ENCODE measurements at regions not wholly inside any gene's neighbourhood (a gene's known extent, or its start where the extent isn't known, plus 50 kb on each side); places are given as distances from the start of the nearest gene placed in this dataset.
A peak's percentile ranks its signal among the peaks of the same experiment; 100 is the strongest.
"Not testable (repeated sequence)": the region's sequence is repeated elsewhere in the genome, so short reads cannot be mapped to it uniquely, and the experiment has no call there.

DNA sequence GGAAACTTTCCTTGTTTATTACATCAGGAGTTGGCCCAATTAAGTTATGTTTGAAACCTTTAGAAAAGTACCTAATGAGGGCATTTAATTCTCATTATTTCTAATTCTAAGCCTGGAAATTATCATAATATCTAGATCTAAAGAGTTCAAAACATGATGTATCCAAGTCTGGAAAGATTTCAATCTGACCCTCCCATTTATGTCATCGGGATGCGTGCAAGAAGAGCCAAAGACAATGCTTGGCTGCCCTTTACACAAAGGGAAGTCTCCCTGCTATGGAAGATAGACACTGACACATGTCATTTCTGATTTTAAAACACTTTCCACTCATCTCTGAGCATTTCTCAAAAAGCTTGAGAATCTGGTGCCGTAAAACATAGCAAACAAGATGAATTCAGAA lies 222.4 kb downstream of the ANTXR2 start:
- DNase-seq (ENCODE audit: low read depth): no peak

DNA sequence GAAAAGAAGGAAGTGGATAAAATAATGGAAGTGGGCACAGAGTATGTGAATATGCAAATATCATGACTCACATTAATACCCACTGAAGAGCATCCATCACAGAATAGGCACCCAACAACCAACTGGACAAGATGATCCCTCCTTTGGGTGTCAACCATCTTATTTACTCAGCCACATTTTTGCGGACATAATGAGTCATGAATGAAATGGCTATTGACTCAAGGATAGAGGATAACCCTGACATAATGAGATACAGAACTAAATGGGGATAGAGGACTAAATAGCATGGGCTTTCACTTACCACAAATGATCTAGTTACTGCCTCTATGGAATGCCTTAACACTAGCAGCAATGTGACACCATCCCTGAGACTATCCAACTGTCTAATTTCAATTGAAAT lies 224.7 kb downstream of the ANTXR2 start:
- DNase-seq (ENCODE audit: low read depth): no peak

DNA sequence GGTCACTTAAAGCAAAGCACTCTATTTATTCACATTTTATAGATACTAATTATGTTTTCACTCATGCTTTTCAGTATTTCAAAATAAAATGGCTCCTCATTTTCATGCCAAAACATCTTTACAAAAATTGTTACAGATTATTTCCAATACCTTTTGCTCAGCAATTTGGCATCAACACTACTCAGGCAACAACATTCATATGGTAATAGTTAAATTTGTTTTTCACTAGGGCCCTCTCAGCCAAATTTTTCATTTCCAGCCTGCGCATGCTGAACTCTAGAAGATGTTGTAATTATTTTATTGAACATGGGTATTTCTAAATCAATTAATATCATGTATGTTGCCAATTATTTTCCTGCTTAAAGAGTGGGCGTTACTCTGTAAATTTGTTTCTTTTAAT lies 225.6 kb downstream of the ANTXR2 start:
- no peak for DNase-seq (ENCODE audit: low read depth)

DNA sequence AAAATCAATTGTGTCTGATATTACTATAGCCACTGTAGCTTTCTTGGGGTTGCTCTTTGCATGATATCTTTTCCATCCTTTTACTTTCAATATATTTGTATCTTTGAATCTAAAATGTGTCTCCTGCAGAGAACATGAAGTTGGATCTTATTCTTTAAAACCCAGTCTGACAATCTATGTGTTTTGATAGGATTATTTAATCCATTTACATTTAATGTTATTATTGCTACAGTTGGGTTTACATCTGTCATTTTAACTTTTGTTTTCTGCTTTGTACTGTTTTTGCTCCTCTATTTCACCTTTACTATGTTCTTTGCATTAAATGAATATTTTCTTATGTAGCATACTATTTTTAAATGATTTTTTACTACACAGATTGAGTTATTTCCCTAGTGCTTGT lies 230.9 kb downstream of the ANTXR2 start:
- no peak for DNase-seq (ENCODE audit: low read depth)

DNA sequence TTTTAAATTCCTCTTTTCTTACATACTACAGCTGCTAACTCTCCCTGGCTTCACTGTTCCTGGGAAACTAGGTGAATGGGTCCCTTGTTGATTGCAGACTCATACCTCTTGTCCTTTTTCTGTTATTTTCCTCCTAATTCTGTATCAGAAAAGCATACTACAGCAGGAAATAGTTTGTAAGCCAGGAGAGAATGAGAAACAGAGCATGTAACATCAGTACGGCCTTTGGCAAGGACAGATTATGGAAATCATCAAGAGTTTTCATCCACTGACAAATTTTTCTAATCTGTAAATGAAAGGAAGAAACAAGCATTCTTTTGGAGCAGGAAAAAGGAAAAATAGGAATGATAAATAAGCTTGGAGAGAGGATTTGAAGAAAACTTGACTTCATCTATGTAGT lies 239.2 kb downstream of the ANTXR2 start:
- no peak for DNase-seq (ENCODE audit: low read depth)

DNA sequence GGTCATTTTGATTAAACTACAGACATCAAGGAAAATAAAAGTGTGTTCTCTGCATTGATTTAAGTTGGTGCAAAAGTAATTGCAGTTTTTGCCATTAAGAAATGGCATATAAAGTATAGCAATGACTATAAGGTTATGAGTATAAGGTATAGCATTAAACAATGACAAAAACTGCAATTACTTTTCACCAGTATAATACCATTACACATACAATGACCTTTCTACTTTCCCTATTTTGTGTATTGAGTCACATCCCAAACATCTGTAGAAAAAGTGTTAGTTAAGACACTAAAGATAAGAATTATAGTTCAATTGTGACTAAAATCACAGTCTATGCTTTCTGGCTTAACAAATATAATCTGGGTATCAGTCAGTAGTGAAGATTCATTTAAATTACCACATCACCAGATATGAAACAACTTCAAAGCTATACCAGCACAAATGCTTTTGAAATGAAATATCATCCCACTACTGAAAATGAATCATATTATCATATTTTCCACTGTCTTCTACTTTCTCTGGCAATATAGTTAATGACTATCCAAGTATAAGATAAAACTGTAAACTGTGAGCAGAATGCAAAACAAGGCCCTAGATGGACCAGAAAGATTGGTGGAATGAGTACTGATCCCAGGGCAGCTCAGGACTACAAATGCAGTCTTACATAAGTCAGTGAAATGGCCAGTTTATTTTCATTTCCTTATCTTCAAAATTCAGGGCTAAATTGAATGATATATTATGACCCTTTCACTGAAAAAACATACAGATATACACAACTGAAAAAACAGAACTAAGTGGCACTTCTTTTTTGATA lies 241.1 kb downstream of the ANTXR2 start:
- no peak for DNase-seq (ENCODE audit: low read depth)

DNA sequence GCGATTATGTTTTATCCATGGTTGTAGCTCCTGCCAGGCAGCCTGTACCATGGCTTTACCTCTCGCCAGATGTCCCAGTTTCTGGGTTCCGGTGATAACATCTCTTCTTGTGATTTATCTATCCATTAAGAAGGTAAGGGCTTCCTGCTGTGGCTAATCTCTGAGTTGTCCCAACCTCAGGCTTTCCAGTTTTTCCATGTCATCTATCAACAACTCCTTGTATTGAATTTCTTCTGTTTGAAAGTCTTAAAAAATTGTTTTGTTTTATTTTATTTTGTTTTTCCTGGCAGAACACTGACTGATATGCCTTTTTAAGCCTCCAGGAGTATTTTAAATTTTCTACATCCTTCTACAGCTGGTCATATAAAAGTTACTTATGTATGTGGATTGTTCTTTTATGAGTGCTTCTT lies 241.9 kb downstream of the ANTXR2 start:
- DNase-seq (ENCODE audit: low read depth): no peak

DNA sequence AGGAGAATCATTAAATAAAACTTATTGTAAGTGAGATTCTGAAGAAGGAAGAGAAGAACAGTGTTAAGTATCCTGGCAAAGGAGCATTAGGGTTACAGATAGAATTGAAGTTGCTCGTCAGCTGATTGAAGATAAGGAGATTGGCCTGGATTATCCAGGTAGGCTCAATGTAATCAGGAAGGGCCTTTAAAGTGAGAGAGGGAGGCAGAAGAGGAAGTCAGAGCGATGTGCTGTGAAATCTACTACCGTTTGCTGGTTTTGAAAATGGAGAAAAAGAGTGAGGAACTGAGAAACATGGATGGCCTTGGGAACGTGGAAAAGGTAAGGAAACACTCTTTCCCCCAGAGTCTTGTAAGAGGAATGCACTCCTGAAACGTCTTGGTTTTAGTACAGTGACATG lies 245.7 kb downstream of the ANTXR2 start:
- no peak for DNase-seq (ENCODE audit: low read depth)

DNA sequence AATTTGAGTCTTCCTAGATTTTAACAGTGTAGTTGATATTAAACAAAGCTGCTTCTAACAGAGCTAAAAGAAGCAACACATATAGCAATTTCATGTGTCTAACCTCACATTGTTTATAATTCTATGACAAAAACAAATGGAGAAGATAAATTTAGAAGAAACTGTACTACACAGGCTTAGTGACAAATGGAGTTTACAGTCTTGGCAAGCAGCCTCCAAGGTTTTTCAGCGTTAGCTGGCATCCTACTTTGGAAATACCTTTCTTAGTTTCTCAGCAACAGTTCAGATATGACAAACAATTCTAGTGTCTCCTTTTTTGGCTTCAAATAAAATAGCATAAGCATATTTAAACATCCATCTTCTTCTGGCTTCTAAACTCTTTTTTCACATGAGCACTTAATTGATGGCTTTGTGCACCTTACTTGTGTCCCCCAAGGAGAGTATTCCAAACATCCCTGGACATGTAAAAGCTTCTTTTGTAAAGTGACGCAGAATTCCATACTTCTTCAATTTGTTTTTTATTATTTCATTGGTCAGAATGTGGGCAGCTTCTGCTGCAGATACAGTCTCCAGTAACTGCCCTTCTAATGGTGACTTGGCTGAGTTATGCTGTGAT lies 249.8 kb downstream of the ANTXR2 start:
- DNase-seq (ENCODE audit: low read depth): no peak

DNA sequence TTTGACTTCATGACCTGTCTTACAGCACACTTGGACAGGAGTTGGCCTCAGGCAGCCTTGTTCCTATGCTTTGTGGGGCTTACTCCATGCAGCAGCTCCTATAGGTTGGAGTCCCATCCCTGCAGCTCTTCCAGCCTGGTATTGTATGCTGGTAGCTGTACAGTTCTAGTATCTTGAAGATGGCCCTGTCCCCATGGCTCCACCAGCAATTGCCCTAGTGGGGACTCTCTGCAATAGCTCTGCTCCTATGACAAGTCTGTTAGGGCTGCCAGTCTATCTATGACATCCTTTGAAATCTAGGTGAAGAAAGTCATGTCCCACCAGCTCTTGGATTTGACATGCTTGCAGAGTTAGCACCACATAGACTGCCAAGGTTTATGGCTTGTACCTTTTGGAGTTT lies 252.6 kb downstream of the ANTXR2 start:
- no peak for DNase-seq (ENCODE audit: low read depth)

DNA sequence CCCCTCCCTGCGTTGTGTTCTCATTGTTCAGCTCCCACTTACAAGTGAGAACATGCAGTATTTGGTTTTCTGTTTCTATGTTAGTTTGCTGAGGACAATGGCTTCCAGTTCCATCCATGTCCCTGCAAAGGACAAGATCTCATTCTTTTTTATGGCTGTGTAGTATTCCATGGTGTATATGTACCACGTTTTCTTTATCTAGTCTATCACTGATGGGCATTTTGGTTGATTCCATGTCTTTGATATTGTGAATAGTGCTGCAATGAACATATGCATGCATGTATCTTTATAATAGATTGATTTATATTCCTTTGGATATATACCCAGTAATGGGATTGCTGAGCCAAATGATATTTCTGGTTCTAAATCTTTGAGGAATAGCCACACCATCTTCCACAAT lies 265.1 kb downstream of the ANTXR2 start:
- not testable (repeated sequence) for DNase-seq (ENCODE audit: low read depth)

DNA sequence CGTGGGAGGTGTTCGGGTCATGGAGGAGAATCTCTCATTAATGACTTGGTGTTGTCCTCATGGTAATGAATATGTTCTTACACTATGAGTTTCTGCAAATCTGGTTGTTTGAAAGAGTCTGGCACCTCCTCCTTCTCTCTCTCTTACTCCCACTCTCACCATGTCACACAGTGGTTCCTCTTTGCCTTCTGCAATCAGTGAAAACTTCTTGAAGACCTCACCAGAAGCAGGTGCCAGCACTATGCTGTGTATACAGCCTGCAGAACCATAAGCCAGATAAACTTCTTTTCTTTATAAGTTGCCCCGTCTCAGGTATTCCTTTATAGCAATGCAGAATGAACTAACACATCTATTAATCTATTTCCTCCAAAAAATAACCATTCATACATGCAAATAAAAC lies 275.0 kb downstream of the ANTXR2 start:
- DNase-seq (ENCODE audit: low read depth): peak; percentile 2

DNA sequence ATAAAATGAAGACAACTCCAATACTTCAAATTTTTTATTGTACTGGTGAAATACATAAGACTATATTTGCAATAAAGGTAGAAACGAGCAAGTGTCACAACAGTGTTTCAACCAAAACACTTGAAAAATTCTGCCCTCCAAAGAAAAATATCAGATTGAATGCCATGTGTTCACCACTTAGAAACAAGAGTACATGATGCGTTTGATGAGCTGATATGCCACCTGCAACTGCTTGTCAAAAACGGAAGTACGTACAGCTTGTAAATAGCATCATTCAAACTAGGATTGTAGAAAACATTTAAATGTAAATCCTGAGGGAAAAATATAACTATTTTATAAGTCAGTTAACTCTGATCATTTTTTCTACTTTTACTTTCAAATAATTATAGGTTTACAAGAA lies 276.1 kb downstream of the ANTXR2 start:
- no peak for DNase-seq (ENCODE audit: low read depth)

DNA sequence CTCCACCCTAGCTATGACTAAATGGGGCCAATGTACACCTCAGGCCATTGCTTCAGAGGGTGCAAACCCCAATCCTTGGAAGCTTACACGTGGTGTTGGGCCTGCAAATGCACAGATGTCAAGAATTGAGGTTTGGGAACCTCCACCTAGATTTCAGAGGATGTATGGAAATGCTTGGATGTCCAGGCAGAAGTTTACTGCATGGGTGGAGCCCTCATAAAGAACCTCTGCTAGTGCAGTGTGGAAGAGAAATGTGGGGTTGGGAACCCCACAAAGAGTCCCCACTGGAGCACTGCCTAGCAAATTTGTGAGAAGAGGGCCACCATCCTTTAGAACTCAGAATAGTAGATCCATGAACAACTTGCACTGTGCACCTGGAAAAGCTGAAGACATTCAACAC lies 284.1 kb downstream of the ANTXR2 start:
- no peak for DNase-seq (ENCODE audit: low read depth)

DNA sequence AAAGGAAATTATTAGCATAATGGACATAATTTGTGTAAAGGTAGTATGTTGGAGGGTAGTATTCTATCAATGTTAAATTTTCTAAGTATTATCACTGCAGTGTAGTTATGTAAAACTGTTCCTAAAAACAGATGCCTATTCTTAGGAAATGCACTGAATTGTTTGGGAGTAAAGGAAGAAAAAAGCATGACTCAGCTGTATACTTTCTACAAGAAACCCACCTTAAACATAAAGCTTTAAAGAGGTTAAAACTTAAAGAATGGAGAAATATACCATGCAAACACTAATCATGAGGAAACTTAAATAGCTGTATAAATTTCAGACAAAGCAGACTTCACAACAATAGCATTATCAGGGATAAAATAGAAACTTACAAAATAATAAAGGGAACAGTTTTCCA lies 292.9 kb downstream of the ANTXR2 start:
- DNase-seq (ENCODE audit: low read depth): no peak

DNA sequence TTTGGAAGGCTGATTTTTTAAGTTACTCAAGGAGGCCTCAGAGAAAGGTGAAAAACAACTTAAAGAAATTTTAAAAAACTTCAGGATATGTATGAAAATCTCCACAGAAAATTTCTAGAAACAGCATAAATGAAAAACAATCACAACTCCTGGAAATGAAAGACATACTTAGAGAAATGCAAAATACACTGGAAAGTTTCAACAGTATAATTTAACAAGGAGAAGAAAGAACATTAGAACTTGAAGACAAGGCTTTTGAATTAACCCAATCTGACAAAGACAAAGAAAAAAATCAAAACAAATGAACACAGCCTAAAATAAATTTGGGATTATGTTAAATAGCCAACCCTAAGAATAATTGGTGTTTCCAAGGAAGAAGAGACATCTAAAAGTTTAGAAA lies 300.5 kb downstream of the ANTXR2 start:
- no peak for DNase-seq (ENCODE audit: low read depth)

DNA sequence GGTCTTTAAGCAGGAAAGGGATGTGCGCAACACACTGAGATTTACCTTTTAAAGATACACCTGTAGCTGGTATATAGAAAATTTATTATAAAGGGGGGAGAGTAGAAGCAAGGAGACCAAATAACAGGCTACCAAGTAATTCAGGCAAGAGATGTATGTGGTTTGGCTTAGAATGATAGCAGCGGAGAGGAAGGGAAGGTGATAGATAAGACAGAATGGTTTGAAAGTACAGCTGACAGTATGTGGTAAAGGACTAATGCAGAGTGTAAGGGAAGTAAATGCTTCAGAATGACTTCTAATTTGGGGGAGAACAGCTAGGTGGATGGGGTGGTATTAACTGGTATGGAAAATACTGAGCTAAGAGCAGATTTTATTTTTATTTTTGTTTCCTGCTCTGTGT lies 308.9 kb downstream of the ANTXR2 start:
- peak; percentile 32 for DNase-seq (ENCODE audit: low read depth)

DNA sequence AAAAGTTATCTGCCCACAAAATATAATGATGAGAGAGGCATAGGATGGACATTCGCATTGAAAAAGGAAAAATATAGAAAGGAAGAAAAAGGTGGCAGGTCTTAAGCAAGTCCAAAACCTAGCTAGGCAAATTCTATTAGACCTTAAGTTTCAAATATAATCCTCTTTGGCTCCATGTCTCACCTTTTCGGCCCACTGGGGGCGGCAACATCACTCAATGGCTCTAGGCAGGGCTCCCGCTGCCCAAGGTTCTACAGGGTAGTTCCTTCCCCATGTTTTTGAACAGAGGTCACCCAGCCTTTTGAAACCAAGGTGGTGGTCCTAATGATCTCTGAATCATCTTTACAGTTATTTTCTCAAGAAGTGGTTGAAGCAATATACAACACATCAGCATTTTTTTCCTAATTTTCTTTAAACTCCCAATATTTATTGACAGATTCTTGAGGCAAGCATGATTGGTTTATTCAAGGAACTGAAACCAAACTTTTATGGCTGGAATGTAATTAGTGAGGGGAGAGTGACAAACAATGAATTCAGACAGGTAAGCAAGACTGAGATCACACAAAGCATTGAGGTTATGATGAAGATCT lies 309.4 kb downstream of the ANTXR2 start:
- peak; percentile 5 for DNase-seq (ENCODE audit: low read depth)

DNA sequence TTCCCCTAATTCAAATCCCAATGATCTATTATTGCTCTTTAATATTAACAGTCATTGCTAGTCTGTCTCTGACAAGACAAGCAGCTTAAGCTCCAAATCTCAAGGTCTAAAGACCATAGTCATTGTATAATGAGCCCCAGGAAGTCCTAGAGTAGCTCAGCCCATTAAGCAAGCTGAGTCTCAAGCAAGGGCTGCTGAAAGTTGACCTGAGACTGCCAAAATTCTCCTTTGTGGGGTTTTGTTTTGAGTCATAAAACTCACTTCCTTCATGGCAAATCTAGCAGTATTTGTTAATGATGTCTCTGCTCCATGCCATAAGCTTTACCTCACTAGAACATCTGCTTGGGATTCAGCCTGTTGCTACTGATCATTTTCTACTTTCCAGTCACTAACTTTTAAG lies 313.2 kb downstream of the ANTXR2 start:
- no peak for DNase-seq (ENCODE audit: low read depth)

DNA sequence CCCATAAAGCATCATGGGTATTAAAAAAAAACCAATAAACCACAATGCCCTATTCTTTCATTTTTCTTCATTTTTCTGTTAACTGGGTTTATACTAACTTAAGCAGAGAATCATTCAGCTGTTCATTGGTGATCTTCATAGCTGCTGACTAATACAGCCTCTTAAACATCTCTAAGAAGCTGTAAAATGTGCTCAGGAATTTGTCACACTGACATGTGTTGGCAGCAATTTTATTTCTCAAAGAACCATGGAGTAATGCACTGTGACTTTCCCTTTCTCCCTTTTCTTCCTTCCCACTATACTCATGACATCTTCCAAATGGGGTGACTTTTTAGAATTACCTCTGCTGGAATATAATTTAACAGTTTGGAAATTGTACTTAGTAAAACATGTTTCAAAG lies 315.4 kb downstream of the ANTXR2 start:
- no peak for DNase-seq (ENCODE audit: low read depth)

DNA sequence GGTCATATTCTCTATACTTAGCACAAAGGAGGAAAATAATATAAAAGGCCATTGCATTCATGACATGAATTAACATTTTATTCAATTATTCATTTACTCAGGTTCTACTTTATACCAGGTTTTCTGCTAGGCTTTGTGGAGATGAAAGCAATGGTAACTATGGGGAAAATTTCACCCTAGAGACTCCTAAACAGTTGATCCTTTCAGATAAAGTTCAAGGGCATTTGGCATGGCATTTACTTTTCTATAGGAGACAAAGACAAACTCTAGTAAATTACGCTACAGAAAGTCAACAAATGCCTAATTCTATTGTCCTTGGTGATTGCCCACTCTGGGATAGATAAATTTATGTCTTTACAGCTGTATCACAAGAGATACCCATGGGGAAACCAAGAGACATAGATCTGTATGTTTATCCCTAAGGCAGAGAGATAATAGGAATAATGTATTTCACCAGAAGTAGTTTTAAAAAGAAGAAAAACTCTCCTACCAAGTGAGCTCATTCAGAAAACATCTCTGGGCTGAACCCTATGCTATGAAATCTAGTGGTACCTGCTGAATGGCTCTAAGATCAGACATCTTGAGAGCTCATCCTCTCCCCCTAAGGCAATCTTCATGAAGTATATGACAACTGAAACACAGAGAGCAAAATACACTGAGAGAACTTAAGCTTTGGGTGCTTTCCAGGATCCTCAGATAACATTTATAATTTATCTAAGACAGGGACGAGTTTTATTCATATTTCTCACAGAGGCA lies 316.7 kb downstream of the ANTXR2 start:
- DNase-seq (ENCODE audit: low read depth): no peak

DNA sequence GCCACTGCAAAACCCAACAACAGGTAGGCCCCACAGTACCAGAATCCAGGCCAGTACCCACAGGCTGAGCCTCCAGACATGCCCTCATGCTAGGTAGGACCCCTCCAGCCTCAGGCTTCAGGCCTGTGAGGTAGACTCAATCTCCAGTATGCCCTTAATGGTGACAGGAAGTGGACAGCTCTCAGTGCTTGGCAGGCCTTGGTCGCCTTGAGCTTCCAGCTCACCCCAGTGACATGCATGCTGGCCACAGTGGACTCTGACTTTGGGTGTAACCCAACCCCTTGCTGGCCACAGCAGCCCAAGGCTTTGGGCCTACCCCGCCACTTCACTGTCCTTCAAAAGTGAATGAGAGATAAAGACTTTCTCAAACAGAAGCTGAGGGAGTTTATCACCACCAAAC lies 324.2 kb downstream of the ANTXR2 start:
- DNase-seq (ENCODE audit: low read depth): no peak

DNA sequence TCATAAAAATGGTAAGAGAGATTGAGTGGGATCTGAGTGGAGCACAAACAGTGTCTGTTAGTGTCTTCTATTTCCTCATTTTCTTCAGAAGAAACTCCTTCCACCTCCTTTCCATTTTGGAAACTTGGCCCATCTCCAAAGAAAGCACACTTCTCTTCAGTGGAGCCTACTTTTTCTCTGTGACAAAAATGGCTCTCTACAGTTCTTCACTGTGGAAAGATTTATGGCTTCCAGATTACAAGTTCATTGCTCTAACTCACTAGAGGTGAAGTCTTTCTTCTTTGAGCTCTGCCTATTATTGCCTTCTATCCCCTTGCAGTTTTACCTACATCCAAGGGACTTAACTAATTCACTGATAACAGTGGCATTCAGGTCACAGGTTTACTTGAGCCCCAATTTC lies 325.8 kb downstream of the ANTXR2 start:
- DNase-seq (ENCODE audit: low read depth): no peak

All from CMK (cell line).